Heart right ventricle (tissue), 16 donors: ENCODE measurements at regions not wholly inside any gene's neighbourhood (a gene's known extent, or its start where the extent isn't known, plus 50 kb on each side); places are given as distances from the start of the nearest gene placed in this dataset.

Source experiments
- ATAC-seq, 8 donors: fragments of 200-7000 bp; cut with Tn5 transposase; one replicate each; pipeline ENCODE4 v1.9.1; 2020; ENCODE audit warnings: mild to moderate bottlenecking in 8 of 8, moderate library complexity in 8 of 8, moderate number of reproducible peaks in 1 of 8
- DNase-seq, 2 donors: peaks; one replicate each; pipeline ENCODE4 v3.0.0-alpha.2; 2020
- H3K27ac ChIP-seq, 10 donors: fragments of 200-600 bp; sonication (generic) in 2 of 10; one replicate each; pipeline versions ENCODE4 v1.5.0 to v1.8.0; 2020 to 2022; ENCODE audit warnings: mild to moderate bottlenecking in 3 of 10
- H3K27me3 ChIP-seq, 7 donors: fragments of 200-600 bp; one replicate each; pipeline ENCODE4 v1.8.0; 2021 to 2022; ENCODE audit warnings: mild to moderate bottlenecking in 2 of 7
- H3K36me3 ChIP-seq, 9 donors: fragments of 200-600 bp; sonication (generic) in 1 of 9; one replicate each; pipeline versions ENCODE4 v1.5.0 to v1.8.0; 2020 to 2022; ENCODE audit warnings: mild to moderate bottlenecking in 2 of 9
- H3K4me1 ChIP-seq, 9 donors: fragments of 200-600 bp; sonication (generic) in 1 of 9; one replicate each; pipeline versions ENCODE4 v1.5.0 to v1.8.0; 2020 to 2022; ENCODE audit warnings: mild to moderate bottlenecking in 4 of 9
- H3K4me3 ChIP-seq, 10 donors: fragments of 200-600 bp; sonication (generic) in 2 of 10; one replicate each; pipeline versions ENCODE4 v1.5.0 to v1.8.0; 2020 to 2022; ENCODE audit warnings: mild to moderate bottlenecking in 7 of 10, moderate library complexity in 2 of 10
- H3K9me3 ChIP-seq, 11 donors: fragments of 200-600 bp in 10 of 11; sonication (generic) in 2 of 11; one replicate each; pipeline versions ENCODE4 v1.5.0 to v1.8.0; 2013 to 2022; ENCODE audit warnings: mild to moderate bottlenecking in 2 of 11, control low read depth in 1 of 11, moderate library complexity in 1 of 11
- WGBS, 2 donors: extraction: QIAGEN DNeasy Blood & Tissue Kit; methylation state at CpG; one replicate each; pipeline ENCODE4 v1.1.7; 2013; ENCODE audit warnings: inconsistent platforms in 1 of 2; 5-methylcytosine and 5-hydroxymethylcytosine counted together
- intact Hi-C, 10 donors: fragments of 100-400 bp; cut with DNase I; formaldehyde crosslinking; loops; one replicate each; pipeline versions ENCODE4 v1.11.1 to v1.14.2; 2022
- TF ChIP-seq, protein P1 (sequence below), 9 donors: fragments of 200-600 bp; sonication (generic) in 2 of 9; IDR thresholded peaks; one replicate each; pipeline versions ENCODE4 v1.5.0 to v1.8.0; 2021 to 2022; ENCODE audit warnings: antibody characterized with exemption in 9 of 9, mild to moderate bottlenecking in 5 of 9, moderate library complexity in 1 of 9
- donor health status: Arrhythmogenic right ventricular cardiomyopathy.
- donor health status: ischemic (EF 13 %, LVEDD 7.1; RV severe dilation, severe dysfunction).
- donor health status: healthy with polysubstance abuse.
- donor health status: DM: no; HTN: yes; CAD: no.
- donor health status: DM: no; HTN: no; CAD: no.
- donor health status: ischemic (EF 25% LVEDD 6.9; RV normal size, moderate dysfunction).
- donor health status: ischemic (EF 25% LVEDD 5.7; RV mildly dilated, moderate dysfunction).
- donor health status: healthy.
- donor health status: DM: yes; HTN: yes; CAD: no.
- donor health status: Ischemic cardiomyopathy.
- donor health status: ischemic (EF 35%, LVEDD 5.7; RV mildly dilated, moderate dysfunction).
- donor health status: nonischemic (EF 11% LVEDD 7.7; RV severe dilation, severe dysfunction).
- donor health status: DM: yes; HTN: yes; CAD: no.
- donor health status: PGD.
- donor health status: ischemic (EF 29% LVEDD 5.4; RV normal size, mild dysfunction).
- donor health status: nonischemic (EF 23%, LVEDD 6.1; RV moderate dilation, normal function).

GRCh38 chr17:79244665-79245064 is 170.0 kb downstream of the ENGASE start:
- intact Hi-C loops, result no loop called here
- H3K4me3 ChIP-seq, result no peak overlapping the region
- no peak overlapping the region for H3K27ac ChIP-seq
- H3K4me1 ChIP-seq, result no peaks in the 10 kb centered on the region
- peaks cover 0 to 66% (median 24%) of the 10 kb centered on the region in 7 donors for H3K27me3 ChIP-seq
- ATAC-seq (no peak), DNase-seq (no peak)
- no peaks in the 10 kb centered on the region for H3K36me3 ChIP-seq
- peaks cover 0 to 7% (median 0%) of the 10 kb centered on the region in 11 donors for H3K9me3 ChIP-seq
- TF ChIP-seq, protein P1, sequence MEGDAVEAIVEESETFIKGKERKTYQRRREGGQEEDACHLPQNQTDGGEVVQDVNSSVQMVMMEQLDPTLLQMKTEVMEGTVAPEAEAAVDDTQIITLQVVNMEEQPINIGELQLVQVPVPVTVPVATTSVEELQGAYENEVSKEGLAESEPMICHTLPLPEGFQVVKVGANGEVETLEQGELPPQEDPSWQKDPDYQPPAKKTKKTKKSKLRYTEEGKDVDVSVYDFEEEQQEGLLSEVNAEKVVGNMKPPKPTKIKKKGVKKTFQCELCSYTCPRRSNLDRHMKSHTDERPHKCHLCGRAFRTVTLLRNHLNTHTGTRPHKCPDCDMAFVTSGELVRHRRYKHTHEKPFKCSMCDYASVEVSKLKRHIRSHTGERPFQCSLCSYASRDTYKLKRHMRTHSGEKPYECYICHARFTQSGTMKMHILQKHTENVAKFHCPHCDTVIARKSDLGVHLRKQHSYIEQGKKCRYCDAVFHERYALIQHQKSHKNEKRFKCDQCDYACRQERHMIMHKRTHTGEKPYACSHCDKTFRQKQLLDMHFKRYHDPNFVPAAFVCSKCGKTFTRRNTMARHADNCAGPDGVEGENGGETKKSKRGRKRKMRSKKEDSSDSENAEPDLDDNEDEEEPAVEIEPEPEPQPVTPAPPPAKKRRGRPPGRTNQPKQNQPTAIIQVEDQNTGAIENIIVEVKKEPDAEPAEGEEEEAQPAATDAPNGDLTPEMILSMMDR (IDR thresholded peaks at IDR 0.05), result no peak

DNA sequence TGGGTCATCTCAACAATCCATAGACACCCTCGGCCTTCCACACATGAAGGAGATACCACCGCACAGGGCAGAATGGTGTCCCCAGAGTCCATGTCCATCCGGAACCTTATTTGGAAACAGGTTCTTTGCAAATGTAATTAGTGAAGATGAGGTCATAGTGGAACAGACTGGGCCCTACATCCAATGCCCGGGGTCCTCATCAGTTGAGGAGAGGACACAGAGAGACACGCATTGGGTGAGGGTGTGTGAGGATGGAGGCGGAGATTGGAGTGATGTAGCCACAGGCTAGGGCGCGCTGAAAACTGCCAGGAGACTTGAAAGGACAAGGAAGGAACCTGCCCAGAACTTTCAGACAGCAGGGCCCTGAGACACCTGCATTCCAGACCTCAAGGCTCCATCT is 169.4 kb downstream of the ENGASE start:
- ATAC-seq (no peak), DNase-seq (no peak)
- Histone ChIP-seq H3K9me3 (peaks cover 0 to 7% (median 0%) of the 10 kb centered on the region in 11 donors), H3K4me3 (no peak overlapping the region), H3K27me3 (peaks cover 0 to 66% (median 18%) of the 10 kb centered on the region in 7 donors), H3K4me1 (no peaks in the 10 kb centered on the region), H3K36me3 (no peaks in the 10 kb centered on the region), H3K27ac (no peak overlapping the region)
- intact Hi-C loops, result no loop called here
- 89 to 92% methylated on average over 8 of the region's 8 CpGs for WGBS, 2 donors
- TF ChIP-seq, protein P1 (IDR thresholded peaks at IDR 0.05), result no peak

GRCh38 chr17:79243603-79243990 is 169.0 kb downstream of the ENGASE start:
- Histone ChIP-seq H3K27me3 (peaks cover 0 to 64% (median 15%) of the 10 kb centered on the region in 7 donors), H3K4me3 (no peak overlapping the region), H3K4me1 (no peaks in the 10 kb centered on the region), H3K36me3 (no peaks in the 10 kb centered on the region), H3K9me3 (peaks cover 0 to 7% (median 0%) of the 10 kb centered on the region in 11 donors), H3K27ac (no peak overlapping the region)
- 97 to 99% methylated on average over 4 of the region's 4 CpGs for WGBS, 2 donors
- ATAC-seq (no peak), DNase-seq (no peak)
- intact Hi-C loops, result no loop called here
- TF ChIP-seq, protein P1 (IDR thresholded peaks at IDR 0.05), result no peak

- H3K4me3 ChIP-seq, result no peak overlapping the region
- H3K4me1 ChIP-seq, result no peaks in the 10 kb centered on the region
- H3K27me3 ChIP-seq, result peaks cover 0 to 66% (median 9%) of the 10 kb centered on the region in 7 donors
- H3K27ac ChIP-seq, result no peak overlapping the region
- ATAC-seq (no peak), DNase-seq (no peak)
- H3K36me3 ChIP-seq, result no peaks in the 10 kb centered on the region
- intact Hi-C loops, result no loop called here
- WGBS, 2 donors, result 69 to 73% methylated on average over 10 of the region's 10 CpGs
- H3K9me3 ChIP-seq, result peaks cover 0 to 7% (median 0%) of the 10 kb centered on the region in 11 donors
- TF ChIP-seq, protein P1 (IDR thresholded peaks at IDR 0.05), result no peak
Observed at GRCh38 chr17:79242873-79243602, 168.4 kb downstream of the ENGASE start.
